ENCODE measurements at regions not wholly inside any gene's neighbourhood (a gene's known extent, or its start where the extent isn't known, plus 50 kb on each side); places are given as distances from the start of the nearest gene placed in this dataset.

GRCh38 chr11:80086496-80087055 lies 645.7 kb upstream of the TENM4 start:
- no peak for TF ChIP-seq SUZ12 (IDR thresholded peaks at IDR 0.05)
- no peak for TF ChIP-seq TARDBP (IDR thresholded peaks at IDR 0.05)
- TF ChIP-seq SP1 (IDR thresholded peaks at IDR 0.05): no peak
- TF ChIP-seq BHLHE40 (IDR thresholded peaks at IDR 0.05; ENCODE audit: borderline replicate concordance): no peak
- TF ChIP-seq FOXM1 (IDR thresholded peaks at IDR 0.05; ENCODE audit: borderline replicate concordance): no peak
- TF ChIP-seq NFRKB (IDR thresholded peaks at IDR 0.05): no peak
- no peak for TF ChIP-seq ZNF384 (IDR thresholded peaks at IDR 0.05)
- TF ChIP-seq ARNT (IDR thresholded peaks at IDR 0.05): no peak
- TF ChIP-seq PKNOX1 (IDR thresholded peaks at IDR 0.05): no peak
- no peak for TF ChIP-seq FOXK2 (IDR thresholded peaks at IDR 0.05)
- no peak for TF ChIP-seq CTBP1 (IDR thresholded peaks at IDR 0.05; ENCODE audit: borderline replicate concordance)
- TF ChIP-seq L3MBTL2 (conservative IDR thresholded peaks at IDR 0.05): no peak
- TF ChIP-seq ELF4 (IDR thresholded peaks at IDR 0.05): no peak
- no peak for TF ChIP-seq FOXA1 (IDR thresholded peaks at IDR 0.05)
- no peak for TF ChIP-seq HDGF (IDR thresholded peaks at IDR 0.05; ENCODE audit: borderline replicate concordance)
- TF ChIP-seq LEF1 (IDR thresholded peaks at IDR 0.05; ENCODE audit: borderline replicate concordance): no peak
- DNase-seq (ENCODE audit: extremely low spot score): no peak
- ChIA-PET POLR2A (no interaction called here), CTCF (no interaction called here)

GRCh38 chr11:80085563-80085962 lies 644.7 kb upstream of the TENM4 start:
- TF ChIP-seq SUZ12 (IDR thresholded peaks at IDR 0.05) (no peak), NFRKB (IDR thresholded peaks at IDR 0.05) (no peak), L3MBTL2 (conservative IDR thresholded peaks at IDR 0.05) (no peak), ELF4 (IDR thresholded peaks at IDR 0.05) (no peak), HDGF (IDR thresholded peaks at IDR 0.05; ENCODE audit: borderline replicate concordance) (no peak), LEF1 (IDR thresholded peaks at IDR 0.05; ENCODE audit: borderline replicate concordance) (no peak), FOXM1 (IDR thresholded peaks at IDR 0.05; ENCODE audit: borderline replicate concordance) (no peak)
- no peak for DNase-seq (ENCODE audit: extremely low spot score)
- POLR2A ChIA-PET: no interaction called here
- CTCF ChIA-PET: no interaction called here

- TF ChIP-seq FOXM1 (IDR thresholded peaks at IDR 0.05; ENCODE audit: borderline replicate concordance): no peak
- TF ChIP-seq TARDBP (IDR thresholded peaks at IDR 0.05): no peak
- no peak for TF ChIP-seq ELF4 (IDR thresholded peaks at IDR 0.05)
- no peak for TF ChIP-seq FOXA1 (IDR thresholded peaks at IDR 0.05)
- TF ChIP-seq SUZ12 (IDR thresholded peaks at IDR 0.05): no peak
- no peak for TF ChIP-seq SP1 (IDR thresholded peaks at IDR 0.05)
- no peak for TF ChIP-seq FOXK2 (IDR thresholded peaks at IDR 0.05)
- no peak for TF ChIP-seq ARNT (IDR thresholded peaks at IDR 0.05)
- no peak for TF ChIP-seq HDGF (IDR thresholded peaks at IDR 0.05; ENCODE audit: borderline replicate concordance)
- no peak for TF ChIP-seq PKNOX1 (IDR thresholded peaks at IDR 0.05)
- no peak for TF ChIP-seq LEF1 (IDR thresholded peaks at IDR 0.05; ENCODE audit: borderline replicate concordance)
- TF ChIP-seq CTBP1 (IDR thresholded peaks at IDR 0.05; ENCODE audit: borderline replicate concordance): no peak
- TF ChIP-seq ZNF384 (IDR thresholded peaks at IDR 0.05): no peak
- no peak for TF ChIP-seq L3MBTL2 (conservative IDR thresholded peaks at IDR 0.05)
- no peak for TF ChIP-seq BHLHE40 (IDR thresholded peaks at IDR 0.05; ENCODE audit: borderline replicate concordance)
- TF ChIP-seq NFRKB (IDR thresholded peaks at IDR 0.05): no peak
- ChIA-PET CTCF (no interaction called here), POLR2A (no interaction called here)
- no peak for DNase-seq (ENCODE audit: extremely low spot score)
These were observed 643.8 kb upstream of the TENM4 start for GRCh38 chr11:80084608-80085007.

GRCh38 chr11:80083531-80083951 lies 642.7 kb upstream of the TENM4 start:
- no peak for TF ChIP-seq ELF4 (IDR thresholded peaks at IDR 0.05)
- TF ChIP-seq PKNOX1 (IDR thresholded peaks at IDR 0.05): no peak
- no peak for TF ChIP-seq ARNT (IDR thresholded peaks at IDR 0.05)
- TF ChIP-seq SUZ12 (IDR thresholded peaks at IDR 0.05): no peak
- TF ChIP-seq FOXM1 (IDR thresholded peaks at IDR 0.05; ENCODE audit: borderline replicate concordance): no peak
- no peak for TF ChIP-seq CTBP1 (IDR thresholded peaks at IDR 0.05; ENCODE audit: borderline replicate concordance)
- TF ChIP-seq HDGF (IDR thresholded peaks at IDR 0.05; ENCODE audit: borderline replicate concordance): no peak
- no peak for TF ChIP-seq ZNF384 (IDR thresholded peaks at IDR 0.05)
- no peak for TF ChIP-seq L3MBTL2 (conservative IDR thresholded peaks at IDR 0.05)
- no peak for TF ChIP-seq BHLHE40 (IDR thresholded peaks at IDR 0.05; ENCODE audit: borderline replicate concordance)
- TF ChIP-seq FOXA1 (IDR thresholded peaks at IDR 0.05): no peak
- TF ChIP-seq NFRKB (IDR thresholded peaks at IDR 0.05): no peak
- TF ChIP-seq TARDBP (IDR thresholded peaks at IDR 0.05): no peak
- TF ChIP-seq FOXK2 (IDR thresholded peaks at IDR 0.05): no peak
- POLR2A ChIA-PET: no interaction called here
- DNase-seq (ENCODE audit: extremely low spot score): no peak

GRCh38 chr11:80082406-80082805 lies 641.6 kb upstream of the TENM4 start:
- CTCF ChIA-PET: no interaction called here
- POLR2A ChIA-PET: no interaction called here
- DNase-seq (ENCODE audit: extremely low spot score): no peak
- TF ChIP-seq L3MBTL2 (conservative IDR thresholded peaks at IDR 0.05): no peak
- no peak for TF ChIP-seq PKNOX1 (IDR thresholded peaks at IDR 0.05)
- TF ChIP-seq LEF1 (IDR thresholded peaks at IDR 0.05; ENCODE audit: borderline replicate concordance): no peak
- TF ChIP-seq ARNT (IDR thresholded peaks at IDR 0.05): no peak
- TF ChIP-seq SUZ12 (IDR thresholded peaks at IDR 0.05): no peak
- TF ChIP-seq FOXK2 (IDR thresholded peaks at IDR 0.05): no peak
- no peak for TF ChIP-seq ELF4 (IDR thresholded peaks at IDR 0.05)
- TF ChIP-seq BHLHE40 (IDR thresholded peaks at IDR 0.05; ENCODE audit: borderline replicate concordance): no peak
- TF ChIP-seq NFRKB (IDR thresholded peaks at IDR 0.05): no peak
- no peak for TF ChIP-seq SP1 (IDR thresholded peaks at IDR 0.05)
- TF ChIP-seq FOXA1 (IDR thresholded peaks at IDR 0.05): no peak
- TF ChIP-seq FOXM1 (IDR thresholded peaks at IDR 0.05; ENCODE audit: borderline replicate concordance): no peak
- TF ChIP-seq ZNF384 (IDR thresholded peaks at IDR 0.05): no peak
- TF ChIP-seq HDGF (IDR thresholded peaks at IDR 0.05; ENCODE audit: borderline replicate concordance): no peak
- no peak for TF ChIP-seq CTBP1 (IDR thresholded peaks at IDR 0.05; ENCODE audit: borderline replicate concordance)
- TF ChIP-seq TARDBP (IDR thresholded peaks at IDR 0.05): no peak

More at GRCh38 chr11:80083531-80083951, 642.7 kb upstream of the TENM4 start:
- CTCF ChIA-PET: no interaction called here
